GM12864 (cell line): ENCODE measurements at regions not wholly inside any gene's neighbourhood (a gene's known extent, or its start where the extent isn't known, plus 50 kb on each side); places are given as distances from the start of the nearest gene placed in this dataset.

Experiments
- DNase-seq: peaks from one replicate; pipeline ENCODE4 v3.0.0-alpha.2; 2011; ENCODE audit warnings: low read depth
- H3K4me3 ChIP-seq: 2 replicates; pipeline ENCODE4 v1.5.1; 2011; ENCODE audit warnings: mild to moderate bottlenecking, low read depth, low read length, control low read depth
- CTCF ChIP-seq: IDR thresholded peaks from 2 replicates; pipeline ENCODE4 v1.5.1; 2011; ENCODE audit warnings: low read depth, mild to moderate bottlenecking, moderate library complexity, low read length, control low read depth, inconsistent platforms; ENCODE audit errors: missing control alignments

GRCh38 chr18:8469544-8470130 lies 139.6 kb upstream of the RAB12 start:
- no peak for TF ChIP-seq CTCF

DNA sequence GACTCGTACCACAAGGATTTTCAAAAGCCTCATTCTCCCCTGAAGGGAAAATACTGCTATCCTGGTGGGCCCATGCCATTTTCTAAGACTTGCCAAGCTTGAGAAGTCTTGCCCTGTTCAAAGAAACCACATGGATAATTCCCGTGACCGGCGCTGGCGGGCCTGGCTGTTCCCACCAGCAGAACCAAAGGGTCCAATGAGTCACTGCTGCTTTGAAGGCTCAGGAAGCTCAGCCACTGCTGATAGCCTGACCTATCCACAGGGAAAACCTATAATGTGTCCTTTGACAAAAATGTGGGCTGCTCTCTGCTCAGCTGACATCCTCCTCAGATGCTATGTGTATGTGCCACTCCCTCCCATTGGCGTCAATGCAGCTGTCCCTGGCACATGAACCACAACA lies 137.9 kb upstream of the RAB12 start:
- no peak for TF ChIP-seq CTCF
- H3K4me3 ChIP-seq, result no peak overlapping the region
- DNase-seq, result no peak

More at GRCh38 chr18:8469544-8470130, 139.6 kb upstream of the RAB12 start:
- DNase-seq, result no peak
- no peak overlapping the region for H3K4me3 ChIP-seq

GRCh38 chr18:8474661-8475060 lies 134.6 kb upstream of the RAB12 start:
- no peak for TF ChIP-seq CTCF
- no peak for DNase-seq

DNA sequence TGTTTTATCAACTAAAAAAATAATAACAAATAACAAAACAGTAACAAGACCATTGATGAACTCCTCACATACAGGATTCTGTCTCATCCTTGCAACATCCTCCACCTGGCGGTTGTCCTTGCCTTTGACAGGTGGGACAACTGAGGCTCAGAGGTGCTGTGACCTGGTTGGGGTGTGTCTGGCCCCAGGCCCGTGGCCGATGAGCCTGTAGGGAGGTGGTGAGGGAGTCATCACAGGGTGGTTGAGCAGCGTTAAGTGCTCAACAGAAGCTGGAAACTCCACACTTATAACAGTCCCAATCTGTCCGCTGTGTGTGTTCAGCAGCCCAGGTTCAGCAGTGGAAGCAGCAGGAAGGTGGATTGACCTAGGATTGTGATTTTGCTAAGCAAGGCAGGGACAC lies 131.6 kb upstream of the RAB12 start:
- no peak for TF ChIP-seq CTCF

More at GRCh38 chr18:8474661-8475060, 134.6 kb upstream of the RAB12 start:
- H3K4me3 ChIP-seq, result no peak overlapping the region

DNA sequence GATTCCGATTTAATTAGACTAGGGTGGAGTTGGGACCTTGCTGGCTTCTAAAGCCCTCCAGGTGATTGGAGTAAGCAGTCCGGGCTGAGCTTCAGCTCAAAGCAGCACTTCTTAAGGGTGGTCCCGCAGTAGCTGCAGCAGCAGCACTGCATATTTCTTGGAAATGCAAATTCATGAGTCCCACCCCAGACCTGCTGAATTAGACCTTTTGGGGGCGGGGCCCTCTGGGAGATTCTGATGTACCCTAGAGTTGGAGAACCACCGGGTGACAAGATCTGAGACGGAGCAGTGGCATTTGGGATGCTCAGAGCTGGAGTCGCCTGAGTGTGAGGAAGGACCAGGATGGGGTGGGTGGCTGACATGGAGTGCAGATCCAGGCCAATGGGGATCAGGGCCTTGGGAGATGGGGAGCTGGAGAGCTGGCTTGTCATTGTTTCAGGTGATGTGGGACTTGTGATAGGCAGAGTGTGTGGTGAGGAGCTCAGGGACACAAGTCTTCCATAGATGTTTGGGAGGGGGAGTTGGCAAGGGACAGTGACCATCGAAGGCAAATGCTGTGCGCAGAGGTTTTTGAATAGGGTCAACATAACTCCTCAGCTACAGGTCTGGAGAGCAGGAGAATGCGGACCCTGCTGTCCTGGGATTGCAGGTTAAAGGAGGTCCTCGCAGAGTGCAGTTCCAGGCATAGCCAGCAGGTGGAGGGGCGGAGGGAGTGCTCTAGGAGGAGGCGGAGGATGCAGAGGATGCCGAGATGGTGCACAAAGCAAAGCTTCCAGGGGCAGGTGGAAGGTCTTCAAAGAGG lies 130.9 kb upstream of the RAB12 start:
- no peak overlapping the region for H3K4me3 ChIP-seq
- TF ChIP-seq CTCF, result peak; percentile 99
- DNase-seq, result peak; percentile 10

More for the DNA sequence above, 131.6 kb upstream of the RAB12 start:
- no peak for DNase-seq
- no peak overlapping the region for H3K4me3 ChIP-seq

GRCh38 chr18:8478968-8479370 lies 130.3 kb upstream of the RAB12 start:
- no peak overlapping the region for H3K4me3 ChIP-seq
- TF ChIP-seq CTCF, result no peak
- no peak for DNase-seq

- DNase-seq, result no peak
- H3K4me3 ChIP-seq, result no peak overlapping the region
- TF ChIP-seq CTCF, result no peak
Measured at GRCh38 chr18:8479789-8480188, 129.4 kb upstream of the RAB12 start.
